ENCODE measurements at regions not wholly inside any gene's neighbourhood (a gene's known extent, or its start where the extent isn't known, plus 50 kb on each side); places are given as distances from the start of the nearest gene placed in this dataset.

DNA sequence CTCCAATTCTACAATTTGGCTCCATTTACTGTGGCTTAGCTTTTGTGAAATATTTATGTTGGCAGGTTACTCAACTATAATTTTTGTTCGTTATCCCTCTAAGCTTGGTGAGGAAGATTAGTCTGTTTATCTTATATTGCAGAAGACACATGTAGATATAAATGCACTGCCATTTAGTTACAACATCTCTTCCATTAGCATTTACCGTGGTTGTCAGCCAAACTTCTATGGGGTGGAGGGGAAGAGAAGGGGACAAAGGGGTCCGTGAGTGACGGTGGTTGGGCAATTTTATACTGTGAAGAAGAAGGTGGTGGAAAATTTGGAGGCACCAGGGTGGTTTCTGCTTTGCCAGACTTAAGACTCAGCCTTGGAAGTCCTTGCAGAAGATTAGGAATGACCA is 117.6 kb upstream of the CXCR4 start:
- no peak for DNase-seq

DNA sequence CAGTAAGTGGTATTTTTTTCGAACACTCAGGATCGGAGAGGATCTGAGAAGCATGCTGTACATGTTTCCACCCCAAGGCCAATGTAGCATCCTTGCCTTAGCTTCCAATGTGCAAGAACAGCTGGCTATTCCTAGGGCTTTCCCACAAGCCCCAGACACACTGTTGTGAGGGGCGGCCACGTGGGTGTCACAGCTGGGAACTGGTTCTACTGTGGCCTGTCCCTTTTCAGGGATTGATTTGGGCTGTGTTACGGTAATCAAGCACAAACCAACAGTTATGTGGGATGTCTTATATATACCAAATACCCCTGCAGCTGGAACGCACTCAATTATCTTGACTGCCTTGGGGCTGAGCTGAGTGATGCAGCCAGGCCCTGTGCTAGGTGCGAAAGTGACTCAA is 116.3 kb upstream of the CXCR4 start:
- no peak for DNase-seq

DNA sequence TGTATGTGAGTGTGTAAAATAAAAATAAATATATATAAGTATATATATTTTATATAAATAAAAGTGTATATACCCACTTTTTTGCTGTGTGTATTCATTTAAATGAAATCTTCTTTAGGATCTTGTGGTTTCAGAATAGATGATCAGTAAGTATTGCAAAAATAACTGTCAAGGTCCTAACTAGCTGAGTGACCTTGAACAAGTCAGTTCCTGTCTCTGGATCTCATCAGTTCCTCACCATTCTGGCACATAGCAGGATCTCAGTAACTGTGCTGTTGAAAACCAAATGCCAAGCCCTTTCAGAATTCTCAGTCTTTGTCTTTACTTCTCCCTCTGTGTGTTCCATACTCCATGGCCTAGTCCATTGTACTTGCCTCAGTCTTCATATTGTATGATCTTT is 115.3 kb upstream of the CXCR4 start:
- no peak for DNase-seq

- no peak for DNase-seq
These were observed 114.7 kb upstream of the CXCR4 start for GRCh38 chr2:136232456-136233172.

DNA sequence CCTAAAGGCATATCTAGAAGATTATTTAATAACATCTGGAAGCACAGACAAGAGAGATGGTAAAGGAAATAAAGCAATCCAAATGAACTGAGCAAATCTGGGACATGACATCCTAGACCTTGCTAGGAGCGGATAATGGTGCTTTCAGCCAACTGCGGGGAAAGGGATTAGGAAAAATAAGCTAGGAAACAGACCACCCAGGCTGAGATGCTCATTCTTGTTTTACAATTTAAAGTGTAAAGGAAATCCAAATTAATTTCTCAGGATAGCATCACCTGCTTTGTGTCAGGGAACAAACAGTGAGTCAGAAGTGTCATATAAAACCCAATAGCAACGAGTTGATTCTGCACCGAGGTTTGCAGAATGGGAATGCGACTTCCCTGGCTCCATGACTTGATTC is 112.5 kb upstream of the CXCR4 start:
- no peak for DNase-seq

DNA sequence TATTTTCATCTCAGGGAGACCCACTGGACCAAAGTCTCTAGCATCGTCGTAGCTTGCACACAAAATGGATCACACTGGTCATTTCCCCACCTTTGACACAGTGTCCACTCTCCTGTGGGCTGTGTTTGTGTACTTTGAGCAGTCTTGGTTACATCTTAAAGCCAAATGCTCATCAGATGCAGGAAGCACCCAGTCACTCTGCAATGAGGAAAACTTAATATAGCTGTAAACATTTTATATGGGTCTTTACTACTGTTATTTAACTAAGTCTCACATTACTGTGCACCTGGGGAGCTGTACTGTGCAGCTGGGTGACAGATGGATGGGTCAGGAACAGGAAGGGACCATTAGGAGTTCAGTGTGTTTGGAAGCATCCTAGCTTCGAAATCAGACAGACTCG is 109.0 kb upstream of the CXCR4 start:
- DNase-seq, result no peak

- no peak for DNase-seq
These were observed 108.2 kb upstream of the CXCR4 start for GRCh38 chr2:136225950-136226835.

- no peak for DNase-seq
These were observed 105.3 kb upstream of the CXCR4 start for GRCh38 chr2:136223274-136223673.

- no peak for DNase-seq
These were observed 104.9 kb upstream of the CXCR4 start for GRCh38 chr2:136222862-136223261.

DNA sequence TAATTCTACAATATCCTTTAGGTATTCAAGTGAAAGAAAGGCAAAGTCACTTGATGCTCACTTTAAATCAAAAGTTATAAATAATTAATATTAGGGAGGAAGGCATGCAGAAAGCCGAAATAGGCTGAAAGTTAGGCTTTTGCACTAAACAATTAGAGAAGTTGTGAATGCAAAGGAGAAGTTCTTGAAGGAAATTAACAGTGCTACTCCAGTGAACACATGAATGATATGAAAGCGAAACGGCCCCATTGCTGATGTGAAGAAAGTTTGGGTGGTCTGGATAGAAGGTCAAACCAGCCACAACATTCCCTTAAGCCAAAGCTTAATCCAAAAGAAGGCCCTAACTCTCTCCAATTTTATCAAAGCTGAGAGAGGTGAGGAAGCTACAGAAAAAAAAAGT is 103.1 kb upstream of the CXCR4 start:
- DNase-seq, result no peak

DNA sequence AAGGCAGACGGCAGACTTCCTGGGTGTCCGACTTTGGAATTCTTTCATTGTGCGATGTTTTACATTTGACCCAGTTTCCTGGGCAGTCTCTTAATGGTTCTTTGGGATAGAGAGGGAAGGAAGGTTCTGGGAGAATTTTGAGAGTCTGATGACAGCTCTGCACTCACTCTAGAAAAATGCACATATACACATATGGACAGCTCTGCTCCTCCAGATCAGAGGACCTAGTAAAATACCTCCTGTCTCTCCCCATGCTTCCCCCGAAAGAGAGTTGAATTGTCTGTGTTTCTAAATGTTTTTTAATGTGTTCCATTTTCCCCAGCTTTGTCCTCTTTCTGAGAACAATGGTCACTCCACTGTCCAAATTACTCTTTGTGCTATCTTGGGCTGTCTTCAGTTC is 102.0 kb upstream of the CXCR4 start:
- DNase-seq, result no peak

- DNase-seq, result no peak
These were observed 101.4 kb upstream of the CXCR4 start for GRCh38 chr2:136219341-136219740.

GRCh38 chr2:136217996-136218395 is 100.0 kb upstream of the CXCR4 start:
- no peak for DNase-seq

DNA sequence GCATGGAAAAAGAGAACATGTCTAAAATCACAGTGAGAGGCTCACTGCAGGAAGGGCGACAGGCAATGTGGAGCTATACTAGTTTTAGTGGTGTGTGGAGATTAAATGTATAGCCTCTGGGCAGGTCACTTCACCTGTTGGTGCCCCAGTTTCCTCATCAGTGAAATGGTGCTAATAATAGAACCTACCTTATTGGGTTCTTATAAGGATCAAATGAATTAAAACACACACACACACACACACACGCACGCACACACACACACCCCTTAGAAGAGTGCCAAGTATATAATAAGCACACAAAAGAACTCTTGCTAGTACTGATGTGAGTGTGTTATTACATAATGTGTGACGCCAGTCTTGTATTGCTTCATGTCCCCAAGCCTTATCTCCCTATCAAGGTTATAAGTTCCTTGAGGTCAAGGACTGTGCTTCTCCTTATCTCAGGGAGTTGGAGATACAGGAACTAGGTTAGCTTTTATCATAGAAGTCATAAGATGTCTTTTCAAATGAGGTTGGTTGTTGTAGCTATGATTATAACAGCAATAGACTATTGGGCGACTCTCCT is 98.0 kb upstream of the CXCR4 start:
- DNase-seq, result no peak

DNA sequence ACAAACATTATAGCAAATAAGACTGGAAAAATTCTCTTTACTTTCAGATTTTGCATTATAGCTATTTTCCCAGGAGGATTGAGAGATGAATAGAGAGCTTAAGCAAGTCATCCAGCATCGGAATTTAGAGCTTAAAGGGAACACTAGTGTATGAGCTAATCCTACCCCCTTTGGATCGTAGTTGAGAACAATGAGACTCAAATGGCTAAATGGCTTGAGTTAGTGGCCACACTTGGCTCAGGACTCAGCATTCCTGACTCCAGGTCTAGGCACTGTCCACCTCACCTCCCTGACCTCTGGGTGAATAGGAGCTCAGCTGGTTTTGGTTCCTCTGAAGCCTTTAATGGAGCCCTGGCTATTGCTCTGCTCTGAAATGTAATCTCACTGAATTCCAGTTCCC is 97.5 kb upstream of the CXCR4 start:
- DNase-seq, result no peak

GRCh38 chr2:136214307-136215200 is 96.6 kb upstream of the CXCR4 start:
- no peak for DNase-seq

DNA sequence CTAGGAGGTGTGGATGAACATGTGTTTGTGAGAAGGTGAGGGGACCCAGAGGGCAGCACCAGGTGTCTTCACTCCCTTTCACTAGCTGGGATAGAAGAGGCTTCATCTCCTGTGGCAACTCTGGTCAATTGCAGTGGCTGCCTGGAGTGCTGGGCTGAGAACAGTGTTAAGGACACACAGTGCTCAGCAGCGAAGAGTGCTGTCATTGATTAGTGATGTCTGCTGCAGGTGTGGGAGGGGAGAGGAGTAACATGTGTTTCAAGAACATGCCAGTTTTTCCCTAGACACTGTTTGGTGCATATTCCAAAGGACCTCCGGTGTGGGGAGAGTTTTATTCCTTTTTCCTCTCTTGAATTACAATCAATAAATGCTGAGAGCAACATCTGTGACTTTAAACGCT is 95.9 kb upstream of the CXCR4 start:
- no peak for DNase-seq

GRCh38 chr2:136212426-136213378 is 94.8 kb upstream of the CXCR4 start:
- DNase-seq, result no peak

- no peak for DNase-seq
These were observed 93.8 kb upstream of the CXCR4 start for GRCh38 chr2:136211701-136212100.

- DNase-seq, result no peak
These were observed 92.9 kb upstream of the CXCR4 start for GRCh38 chr2:136210822-136211221.

DNA sequence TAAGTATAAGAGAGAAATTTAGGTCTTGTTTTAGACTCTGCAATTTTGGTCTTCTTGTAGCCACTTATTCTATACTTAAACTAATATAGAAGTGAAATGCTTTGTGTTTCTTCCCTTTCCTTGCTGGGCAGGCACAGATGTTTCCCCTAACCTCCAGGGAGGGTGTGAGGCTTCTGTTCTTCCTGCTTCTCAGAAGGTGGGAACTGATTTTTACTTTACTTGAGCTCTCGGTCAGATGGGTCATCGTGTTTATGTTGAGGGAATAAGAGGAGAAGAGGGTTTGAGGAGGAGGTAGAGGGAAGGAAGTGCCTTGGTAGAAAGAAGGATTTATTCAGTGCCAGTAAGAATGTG is 92.5 kb upstream of the CXCR4 start:
- no peak for DNase-seq

Measured in activated gamma-delta T cell (primary cell).